ENCODE measurements at regions not wholly inside any gene's neighbourhood (a gene's known extent, or its start where the extent isn't known, plus 50 kb on each side); places are given as distances from the start of the nearest gene placed in this dataset.

DNA sequence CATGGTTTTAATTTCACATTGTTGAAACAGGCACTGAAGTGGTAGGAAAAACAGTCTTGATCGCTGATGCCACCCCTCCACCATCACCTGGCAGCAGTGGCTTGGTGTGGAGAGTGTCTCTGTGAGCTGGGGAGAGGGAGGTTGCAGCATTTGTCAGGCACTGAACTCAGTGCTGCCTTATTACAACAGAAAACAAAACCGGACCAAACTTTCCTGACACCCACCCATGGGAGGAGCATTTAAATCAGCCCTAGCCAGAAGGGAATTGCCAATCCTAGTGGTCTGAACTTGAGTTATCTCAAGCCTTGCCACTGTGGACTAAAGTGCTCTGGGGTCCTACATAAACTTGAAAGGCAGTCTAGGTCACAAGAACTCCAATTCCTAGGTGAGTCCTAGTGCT is 103.0 kb upstream of the LGALSL start:
- DNase-seq (ENCODE audit: low read depth) = no peak
- no peak overlapping the region for H3K4me3 ChIP-seq (ENCODE audit: low read depth, low read length)

GRCh38 chr2:64352292-64352691 is 101.7 kb upstream of the LGALSL start:
- no peak for DNase-seq (ENCODE audit: low read depth)
- no peak overlapping the region for H3K4me3 ChIP-seq (ENCODE audit: low read depth, low read length)

DNA sequence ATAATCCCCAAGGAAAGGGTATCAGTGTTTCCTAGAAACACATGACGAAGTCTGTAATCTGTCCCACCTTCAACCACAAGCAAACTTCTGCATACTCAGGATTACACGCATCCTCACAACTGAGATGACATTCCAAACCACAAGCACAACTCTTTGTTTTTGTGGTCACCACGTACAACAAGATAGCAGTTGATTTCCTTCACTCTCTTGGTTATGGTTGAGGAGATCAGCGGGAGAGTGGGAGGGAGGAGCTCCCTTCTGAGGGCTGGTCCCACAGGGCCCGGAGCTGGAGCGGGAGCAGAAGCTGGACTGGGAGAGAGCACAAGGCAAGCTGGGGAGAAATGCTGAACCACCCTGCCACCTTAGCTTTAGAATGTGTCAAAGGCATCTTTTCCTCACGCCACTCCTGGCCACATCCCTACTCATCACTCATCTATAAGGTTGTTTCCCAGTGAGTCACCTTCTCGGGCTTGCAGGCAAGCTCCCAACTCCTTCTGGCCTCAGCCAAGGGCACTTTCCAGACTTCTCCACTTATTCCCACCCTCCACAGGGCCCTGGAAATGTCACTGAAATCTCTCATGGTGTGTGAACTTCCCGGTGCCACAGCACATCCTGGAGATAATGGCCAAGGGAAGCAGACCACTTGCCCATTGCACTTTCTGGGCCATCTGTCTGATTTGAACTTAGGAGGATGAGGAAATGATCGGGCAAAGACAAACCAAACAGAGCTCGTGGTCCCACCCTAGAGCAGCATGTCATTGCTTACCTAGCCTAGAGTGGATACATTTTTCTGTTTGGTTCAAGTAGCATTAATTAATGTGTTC is 98.9 kb upstream of the LGALSL start:
- no peak overlapping the region for H3K4me3 ChIP-seq (ENCODE audit: low read depth, low read length)
- peak; percentile 54 for DNase-seq (ENCODE audit: low read depth)

DNA sequence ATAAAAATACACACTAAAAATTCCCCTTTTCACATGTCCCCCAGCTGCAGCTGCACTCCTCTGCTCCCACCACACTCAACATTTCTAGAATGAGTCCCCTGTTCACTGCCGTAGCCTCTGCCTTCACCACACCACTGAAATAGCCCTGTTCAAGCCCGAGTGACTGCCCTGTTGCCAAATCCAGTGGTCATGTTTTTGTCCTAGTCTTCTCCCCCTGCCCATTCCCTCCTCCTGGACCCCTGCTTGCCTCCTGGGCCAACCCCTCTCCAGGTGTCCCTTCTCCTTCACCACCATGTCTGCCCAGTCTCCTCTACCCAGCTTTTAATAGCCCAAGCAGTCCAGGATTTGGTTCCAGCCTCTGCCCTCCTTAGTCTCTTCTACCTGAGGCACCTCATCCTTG is 97.1 kb upstream of the LGALSL start:
- no peak for DNase-seq (ENCODE audit: low read depth)
- H3K4me3 ChIP-seq (ENCODE audit: low read depth, low read length) = no peak overlapping the region

- peak; percentile 25 for DNase-seq (ENCODE audit: low read depth)
- H3K4me3 ChIP-seq (ENCODE audit: low read depth, low read length) = no peak overlapping the region
Observed at GRCh38 chr2:64359171-64359891, 94.6 kb upstream of the LGALSL start.

GRCh38 chr2:64359892-64360657 is 93.9 kb upstream of the LGALSL start:
- DNase-seq (ENCODE audit: low read depth) = peak; percentile 89

DNA sequence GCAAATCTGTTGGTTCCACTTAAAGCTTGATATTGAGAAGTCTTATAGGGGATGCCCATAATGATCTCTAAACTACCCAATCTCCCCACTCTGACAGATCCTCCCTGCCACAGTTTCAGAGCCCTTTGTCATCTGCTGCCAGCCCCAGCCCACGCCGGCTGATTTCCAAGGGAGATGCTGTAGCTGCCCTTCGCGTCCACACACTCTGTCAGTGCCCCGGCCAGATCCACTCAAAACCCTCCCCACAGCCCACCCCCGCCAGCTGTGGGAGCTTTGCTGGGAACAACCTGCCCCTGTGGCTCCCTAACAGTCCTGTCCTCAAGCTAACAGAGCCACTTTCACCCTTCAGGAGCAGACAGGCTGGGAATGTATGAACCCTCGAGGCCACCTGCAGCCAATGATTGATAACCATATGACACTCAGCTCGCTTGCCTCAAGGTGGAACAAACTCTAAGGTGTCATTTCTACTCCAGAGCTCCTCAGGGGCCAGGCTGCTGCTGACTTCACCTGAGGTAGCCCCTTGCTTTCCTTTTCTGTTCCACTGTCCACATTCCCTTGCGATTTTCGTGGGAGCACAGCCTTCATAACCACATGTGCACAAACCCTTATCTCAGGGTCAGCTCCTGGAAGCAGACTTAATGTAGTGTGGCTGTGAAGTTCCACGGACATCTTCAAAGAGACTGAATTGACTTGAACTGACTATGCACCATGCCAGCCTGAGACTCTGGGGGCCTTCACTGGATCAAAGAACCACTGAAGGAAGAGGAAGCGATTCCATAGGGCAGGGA is 92.6 kb upstream of the LGALSL start:
- no peak overlapping the region for H3K4me3 ChIP-seq (ENCODE audit: low read depth, low read length)
- no peak for DNase-seq (ENCODE audit: low read depth)

More at GRCh38 chr2:64359892-64360657, 93.9 kb upstream of the LGALSL start:
- H3K4me3 ChIP-seq (ENCODE audit: low read depth, low read length) = no peak overlapping the region

DNA sequence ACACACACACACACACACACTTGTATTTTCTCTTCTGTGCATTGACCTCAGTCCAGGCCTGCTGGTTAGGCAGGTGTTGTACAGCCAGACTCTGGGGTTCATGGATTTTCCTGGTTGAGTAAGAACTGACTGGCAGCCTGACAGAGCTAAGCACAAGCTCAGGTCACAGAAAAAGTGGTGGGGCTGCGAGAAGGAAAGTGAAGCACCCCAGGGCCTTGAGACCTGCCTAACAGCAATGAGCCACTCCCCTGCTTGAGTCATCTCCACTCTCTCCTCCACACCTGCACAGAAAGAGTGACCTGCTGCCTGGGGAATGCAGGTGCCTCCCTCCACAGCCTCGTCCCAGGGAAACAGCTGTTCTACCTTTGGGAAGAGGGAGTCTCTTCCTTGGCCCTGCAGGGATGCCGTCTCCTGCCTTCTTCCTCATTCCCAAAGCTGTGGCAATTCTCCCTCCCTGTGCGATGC is 91.4 kb upstream of the LGALSL start:
- H3K4me3 ChIP-seq (ENCODE audit: low read depth, low read length) = no peak overlapping the region
- DNase-seq (ENCODE audit: low read depth) = no peak

GRCh38 chr2:64363140-64363539 is 90.8 kb upstream of the LGALSL start:
- DNase-seq (ENCODE audit: low read depth) = no peak
- H3K4me3 ChIP-seq (ENCODE audit: low read depth, low read length) = no peak overlapping the region

DNA sequence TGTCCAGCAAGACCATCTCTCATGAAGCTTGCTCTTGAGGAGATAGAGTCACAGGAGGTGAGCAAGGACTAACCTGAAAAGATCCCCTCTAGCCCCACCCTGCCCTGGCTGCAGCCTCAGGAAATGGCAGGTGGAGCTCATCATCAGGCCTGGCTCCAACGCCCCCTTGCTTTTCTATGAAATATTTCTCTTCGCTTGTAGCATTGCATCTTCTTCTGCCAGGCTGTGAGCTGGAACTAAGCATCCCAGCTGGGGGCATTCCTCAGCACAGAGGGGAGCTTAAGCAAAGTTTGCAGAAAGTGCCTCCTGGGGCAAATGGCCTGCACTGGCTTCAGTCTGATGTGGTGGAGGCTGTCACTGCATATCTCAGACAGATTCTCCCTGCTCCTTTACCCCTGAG is 90.1 kb upstream of the LGALSL start:
- no peak overlapping the region for H3K4me3 ChIP-seq (ENCODE audit: low read depth, low read length)
- no peak for DNase-seq (ENCODE audit: low read depth)

DNA sequence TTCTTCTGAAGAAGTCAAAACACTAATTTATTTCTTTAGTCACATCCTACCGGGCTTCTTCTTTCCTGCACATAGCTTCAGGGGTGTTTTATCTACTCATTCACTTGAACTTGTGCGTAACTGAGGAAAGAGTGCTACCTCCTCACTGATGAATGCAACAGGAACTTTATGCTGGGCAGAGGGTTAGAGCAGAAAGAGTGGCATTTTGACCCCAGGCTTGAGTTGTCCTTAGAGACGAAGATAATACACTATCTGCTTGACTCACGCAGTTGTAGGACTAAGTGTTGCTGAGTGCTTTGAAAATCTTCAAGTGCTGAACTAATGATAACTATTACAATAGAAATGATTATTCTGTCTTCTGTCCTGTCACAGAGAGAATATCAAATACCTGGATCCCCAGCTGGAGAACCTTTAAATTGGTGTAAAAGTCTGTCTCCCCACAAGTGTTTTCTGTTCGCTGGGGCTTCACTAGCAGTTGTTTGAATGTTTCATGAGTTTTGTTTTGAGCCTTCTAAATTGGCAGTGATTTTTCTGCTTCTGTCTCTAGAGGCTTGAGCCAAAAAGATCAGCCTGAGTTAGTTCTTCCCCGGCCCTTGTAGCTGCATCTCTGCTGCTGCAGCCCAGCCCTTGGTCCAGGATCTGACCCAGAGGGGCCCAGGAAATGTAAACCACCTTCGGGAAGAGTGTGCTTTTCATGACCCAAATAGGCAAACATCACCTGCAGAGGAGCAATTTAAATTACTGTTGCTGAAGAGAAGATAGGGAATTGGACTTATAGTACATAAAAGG is 86.3 kb upstream of the LGALSL start:
- no peak for DNase-seq (ENCODE audit: low read depth)
- H3K4me3 ChIP-seq (ENCODE audit: low read depth, low read length) = no peak overlapping the region

DNA sequence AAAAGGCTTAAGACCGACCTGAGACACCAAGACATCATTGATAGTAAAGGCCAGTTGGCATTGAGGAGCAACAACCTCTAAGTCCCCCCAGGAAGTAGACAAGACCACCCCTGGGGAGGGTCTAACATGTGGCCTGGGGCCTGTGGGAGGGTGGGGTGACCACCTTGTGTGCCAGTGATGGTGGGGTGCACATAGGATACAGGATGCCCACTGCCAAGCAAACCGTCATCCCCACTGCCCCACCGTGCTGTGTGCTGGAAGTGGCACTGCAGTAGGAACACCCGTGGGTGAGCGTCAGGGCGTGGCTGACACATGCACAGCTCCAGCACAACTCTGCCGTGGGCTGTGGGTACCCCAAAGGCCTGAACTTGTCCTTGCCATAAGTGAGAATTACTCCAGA is 84.3 kb upstream of the LGALSL start:
- DNase-seq (ENCODE audit: low read depth) = no peak
- no peak overlapping the region for H3K4me3 ChIP-seq (ENCODE audit: low read depth, low read length)

GRCh38 chr2:64371727-64372126 is 82.2 kb upstream of the LGALSL start:
- no peak overlapping the region for H3K4me3 ChIP-seq (ENCODE audit: low read depth, low read length)
- DNase-seq (ENCODE audit: low read depth) = no peak

DNA sequence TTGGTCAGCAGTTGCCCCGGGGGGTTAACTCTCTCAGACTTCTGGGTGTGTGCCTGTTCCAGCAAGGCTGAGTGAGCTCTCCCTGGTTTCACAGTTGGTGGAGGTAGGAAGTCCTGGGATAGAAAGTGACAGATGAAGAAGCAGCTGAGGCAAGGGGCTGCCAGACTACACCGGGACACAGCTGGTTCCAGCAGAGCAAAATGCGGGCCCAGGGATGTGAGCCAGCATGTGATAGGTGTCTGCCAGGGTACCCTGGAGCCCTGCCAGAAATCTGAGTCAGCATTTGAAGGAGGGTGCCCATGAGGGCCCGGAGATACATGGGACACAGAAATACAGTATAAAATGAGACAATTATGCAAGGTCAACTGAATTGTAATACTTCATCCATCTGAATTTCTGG is 79.3 kb upstream of the LGALSL start:
- no peak overlapping the region for H3K4me3 ChIP-seq (ENCODE audit: low read depth, low read length)
- DNase-seq (ENCODE audit: low read depth) = peak; percentile 20

DNA sequence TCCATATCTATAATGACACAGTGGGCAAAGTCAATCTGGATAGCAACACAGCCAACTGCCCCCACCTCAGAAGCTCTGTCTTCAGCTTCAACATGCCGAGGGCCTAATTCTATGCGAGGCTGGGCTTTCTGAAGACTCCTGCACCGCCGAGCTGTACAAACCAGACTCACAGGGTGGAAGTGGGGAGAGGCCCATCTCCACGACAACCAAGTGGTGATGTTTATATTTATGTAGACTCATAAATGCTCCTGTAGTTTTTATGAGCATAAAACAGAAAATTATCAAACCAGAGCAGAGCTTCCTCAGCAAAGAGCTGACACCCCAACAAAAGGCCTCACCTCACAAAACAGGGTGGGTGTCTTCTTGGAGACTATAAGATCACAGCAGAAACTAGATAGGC is 77.0 kb upstream of the LGALSL start:
- DNase-seq (ENCODE audit: low read depth) = no peak
- H3K4me3 ChIP-seq (ENCODE audit: low read depth, low read length) = no peak overlapping the region

DNA sequence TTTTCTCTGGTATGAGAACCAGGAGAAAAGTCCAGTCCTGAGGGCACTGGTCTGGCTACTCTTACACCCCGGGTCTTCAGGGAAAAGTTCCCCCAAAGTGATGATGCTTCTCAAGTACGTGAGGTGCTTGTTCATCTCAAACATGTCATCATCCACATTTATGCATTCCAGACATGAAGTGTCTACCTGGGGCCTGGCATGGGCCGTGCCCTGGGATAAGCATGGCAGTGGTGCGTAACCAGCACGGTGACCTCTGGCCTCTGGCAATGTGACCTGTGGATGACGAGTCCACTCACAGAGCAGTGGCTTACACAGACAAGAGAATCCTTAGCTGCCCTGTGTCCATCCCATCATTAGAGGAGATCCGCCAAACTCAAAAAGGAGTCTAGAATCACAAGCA is 74.8 kb upstream of the LGALSL start:
- no peak for DNase-seq (ENCODE audit: low read depth)
- H3K4me3 ChIP-seq (ENCODE audit: low read depth, low read length) = no peak overlapping the region

DNA sequence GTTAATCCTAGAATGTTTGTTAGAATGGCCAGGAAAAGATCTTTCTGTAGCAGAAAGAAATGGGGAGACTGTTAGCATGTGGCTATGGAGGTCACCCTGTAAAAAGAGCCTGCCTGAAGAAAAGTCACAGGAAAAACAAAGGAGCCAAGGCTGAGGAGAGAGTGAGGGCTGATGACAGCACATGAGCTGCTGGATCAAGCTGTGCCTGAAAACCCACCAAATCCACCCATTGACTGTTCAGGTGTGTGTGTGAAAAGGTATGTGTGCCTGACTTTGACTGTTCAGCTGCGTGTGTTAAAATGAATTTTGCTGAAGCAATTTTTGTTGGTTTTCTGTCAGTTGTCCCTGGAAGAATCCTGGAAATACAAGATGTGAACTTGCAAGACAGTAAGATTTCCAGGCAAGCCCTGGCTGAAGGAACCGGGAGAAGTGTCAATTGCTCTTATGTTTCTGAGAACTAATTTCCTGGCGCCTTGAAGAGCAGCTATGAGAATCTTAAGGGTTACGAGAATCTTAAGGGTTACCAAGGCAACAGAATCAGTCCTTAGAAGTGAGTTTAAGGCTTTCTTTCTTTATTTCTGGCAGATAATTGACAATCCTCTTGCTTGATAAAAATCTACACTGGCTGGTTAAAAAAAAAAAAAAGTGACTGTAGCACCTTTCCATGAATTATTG is 73.0 kb upstream of the LGALSL start:
- H3K4me3 ChIP-seq (ENCODE audit: low read depth, low read length) = no peak overlapping the region
- no peak for DNase-seq (ENCODE audit: low read depth)

- DNase-seq (ENCODE audit: low read depth) = no peak
- no peak overlapping the region for H3K4me3 ChIP-seq (ENCODE audit: low read depth, low read length)
Observed at GRCh38 chr2:64383016-64383591, 70.9 kb upstream of the LGALSL start.
